Sciatic nerve (tissue), 2 donors: ENCODE measurements at regions not wholly inside any gene's neighbourhood (a gene's known extent, or its start where the extent isn't known, plus 50 kb on each side); places are given as distances from the start of the nearest gene placed in this dataset.
"Not testable (repeated sequence)": the region's sequence is repeated elsewhere in the genome, so short reads cannot be mapped to it uniquely, and the experiment has no call there.

Experiments
- ATAC-seq: fragments of 200-7000 bp; cut with Tn5 transposase; one replicate; pipeline ENCODE4 v1.9.1; 2020; ENCODE audit warnings: mild to moderate bottlenecking, moderate library complexity
- DNase-seq: peaks from one replicate; pipeline ENCODE4 v3.0.0-alpha.2; 2020; ENCODE audit warnings: low spot score
- intact Hi-C: fragments of 100-400 bp; cut with DNase I; formaldehyde crosslinking; loops from one replicate; pipeline ENCODE4 v1.14.2; 2022
- donor health status: DM: no; HTN: no; CAD: no.
- donor health status: DM: no; HTN: no; CAD: no.

DNA sequence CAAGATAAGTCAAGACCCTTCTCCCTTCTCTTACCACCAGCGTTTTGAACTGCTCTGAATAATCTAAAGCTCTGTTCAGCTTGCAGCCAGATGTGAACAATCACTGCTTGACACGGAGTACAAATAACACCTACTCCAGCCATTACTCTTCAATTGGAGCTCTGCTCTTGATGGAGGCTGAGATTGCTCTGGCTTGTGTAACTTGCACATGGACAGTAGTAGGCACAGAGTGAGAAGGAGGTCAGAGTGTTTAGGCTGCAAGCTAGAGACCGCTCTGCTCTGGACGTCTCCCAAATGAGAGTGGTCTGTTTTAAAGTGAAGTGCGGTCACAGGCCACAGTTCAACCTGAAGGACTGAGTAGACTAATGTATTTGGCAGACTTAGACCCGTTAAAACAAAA is 158.3 kb downstream of the HDGFL1 start:
- DNase-seq = no peak
- peak; percentile 53 for ATAC-seq

DNA sequence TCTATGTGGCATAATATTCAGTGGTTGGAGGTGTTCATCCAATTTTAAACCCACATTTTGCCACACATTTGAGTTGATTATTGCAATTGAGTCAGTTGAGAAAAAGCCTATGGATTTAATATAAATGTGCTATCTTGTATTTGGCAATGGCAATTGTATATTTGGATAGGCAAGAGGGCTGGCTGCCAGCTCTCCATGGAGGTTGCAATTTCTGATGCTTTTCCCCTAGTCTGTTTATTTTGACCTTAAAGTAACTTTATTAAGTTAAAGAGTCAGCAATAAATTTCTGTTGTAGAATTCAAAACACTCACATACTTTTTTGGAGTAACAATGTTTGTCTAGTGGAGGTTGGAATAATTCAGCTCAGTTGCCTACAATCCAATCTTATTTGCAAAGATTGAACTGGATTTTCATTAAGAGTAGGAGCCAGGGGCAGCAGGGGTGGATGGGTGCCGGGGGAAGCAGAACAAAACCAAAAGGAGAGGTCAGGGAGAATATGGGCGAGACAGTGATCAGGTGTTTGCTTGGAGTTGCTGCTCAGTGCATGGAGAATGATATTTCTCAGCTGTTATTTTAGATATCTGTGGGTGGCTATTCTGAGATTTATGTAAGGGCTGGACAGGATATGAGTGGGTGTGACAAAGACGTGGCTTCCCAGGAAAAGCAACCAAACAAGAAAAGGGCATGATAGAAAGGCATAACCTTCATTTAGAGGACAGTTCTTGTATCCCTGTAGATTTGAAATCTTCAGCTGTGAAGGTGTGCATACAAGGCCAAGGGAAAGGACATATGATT is 163.0 kb downstream of the HDGFL1 start:
- no peak for DNase-seq
- intact Hi-C loops = no loop called here
- ATAC-seq = no peak

More for the DNA sequence above, 158.3 kb downstream of the HDGFL1 start:
- intact Hi-C loops = no loop called here

DNA sequence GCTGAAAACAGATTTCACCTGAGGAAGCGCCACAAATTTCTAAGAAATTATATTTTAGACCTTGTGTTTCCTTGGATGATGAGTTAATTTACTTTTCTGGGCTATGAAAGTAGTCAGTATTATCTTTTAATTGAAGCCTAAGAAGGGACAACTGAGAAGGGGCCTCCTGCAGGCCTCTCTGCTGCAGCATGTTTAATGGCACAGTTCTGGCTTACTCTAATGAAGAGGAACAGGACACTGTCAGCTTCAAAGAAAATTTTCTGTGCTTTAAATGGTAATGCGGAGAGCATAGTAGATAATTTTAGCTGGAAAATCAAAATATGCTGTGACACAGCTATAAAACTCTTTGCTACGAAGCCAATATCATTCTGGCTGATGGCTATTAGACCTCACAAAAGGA is 167.4 kb downstream of the HDGFL1 start:
- intact Hi-C loops = loop anchor here (5.0 kb wide), 1 partner anchor 1859 kb away; no protein-coding TSS in a partner anchor
- no peak for DNase-seq
- ATAC-seq = no peak

- DNase-seq (peak; percentile 68), ATAC-seq (peak; percentile 72)
- intact Hi-C loops = loop anchor here (5.0 kb wide), 1 partner anchor 1860 kb away; no protein-coding TSS in a partner anchor
Measured at GRCh38 chr6:22737331-22737730, 168.0 kb downstream of the HDGFL1 start.

DNA sequence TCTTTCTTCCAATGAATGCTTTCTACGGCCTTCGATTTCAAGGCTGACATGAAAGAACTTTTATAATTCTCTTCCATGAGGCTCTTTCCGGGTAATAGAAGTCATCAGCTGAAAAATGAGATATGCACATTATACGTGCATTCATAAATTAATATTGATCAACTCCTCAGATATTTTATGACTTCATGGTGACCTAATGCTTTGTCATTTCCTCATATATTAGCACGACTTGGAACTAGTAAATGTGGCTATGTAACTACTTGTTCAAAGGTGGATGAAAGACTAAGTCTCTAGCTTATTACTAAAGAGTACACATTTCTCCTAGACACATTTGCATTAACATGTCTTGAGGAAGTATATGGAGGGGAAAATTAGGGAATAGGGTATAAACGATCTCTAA is 168.8 kb downstream of the HDGFL1 start:
- DNase-seq = no peak
- intact Hi-C loops = loop anchor here (5.0 kb wide), 1 partner anchor 1861 kb away; no protein-coding TSS in a partner anchor
- ATAC-seq = no peak

DNA sequence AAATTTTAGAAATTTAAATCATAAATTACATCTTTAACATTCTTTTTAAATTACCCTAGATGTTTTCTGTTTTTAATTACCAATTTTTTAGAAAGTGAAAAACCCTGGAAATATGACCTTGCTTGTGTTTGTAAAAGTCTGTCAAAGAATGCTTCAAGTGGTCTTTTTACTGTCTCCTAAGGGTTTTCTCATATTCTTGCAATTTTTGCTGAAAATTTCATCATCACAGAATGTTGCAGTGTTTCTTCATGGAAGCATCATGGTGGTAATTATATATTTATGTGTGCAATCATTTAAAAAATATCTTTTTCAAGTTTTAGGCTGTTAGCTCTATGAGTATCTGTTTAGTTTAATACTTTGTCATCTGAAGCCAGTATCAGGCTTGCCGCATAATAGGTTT is 178.2 kb downstream of the HDGFL1 start:
- intact Hi-C loops = no loop called here
- ATAC-seq = no peak
- DNase-seq = no peak

GRCh38 chr6:22748681-22749080 is 179.3 kb downstream of the HDGFL1 start:
- intact Hi-C loops = no loop called here
- ATAC-seq (no peak), DNase-seq (no peak)

GRCh38 chr6:22749696-22750095 is 180.3 kb downstream of the HDGFL1 start:
- intact Hi-C loops = no loop called here
- DNase-seq (no peak), ATAC-seq (no peak)

DNA sequence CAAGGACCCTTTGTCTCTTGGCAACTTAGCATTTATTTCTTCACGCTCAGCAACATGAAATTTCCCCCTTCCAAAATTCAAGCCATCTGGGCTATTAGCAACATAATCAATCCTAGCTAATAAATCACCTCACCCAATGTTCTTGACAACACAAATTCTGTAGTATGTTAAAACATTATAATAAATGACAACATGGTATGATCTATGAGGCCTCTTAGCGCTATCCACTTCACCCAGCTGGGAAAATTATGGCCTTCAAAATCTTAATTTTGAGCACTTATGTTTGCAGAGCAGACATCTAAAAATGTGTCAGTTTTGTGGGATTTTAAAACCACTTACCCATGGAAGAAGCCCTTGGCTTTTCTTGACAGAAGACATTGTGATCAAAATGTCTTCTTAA is 181.9 kb downstream of the HDGFL1 start:
- ATAC-seq (no peak), DNase-seq (no peak)
- intact Hi-C loops = no loop called here

DNA sequence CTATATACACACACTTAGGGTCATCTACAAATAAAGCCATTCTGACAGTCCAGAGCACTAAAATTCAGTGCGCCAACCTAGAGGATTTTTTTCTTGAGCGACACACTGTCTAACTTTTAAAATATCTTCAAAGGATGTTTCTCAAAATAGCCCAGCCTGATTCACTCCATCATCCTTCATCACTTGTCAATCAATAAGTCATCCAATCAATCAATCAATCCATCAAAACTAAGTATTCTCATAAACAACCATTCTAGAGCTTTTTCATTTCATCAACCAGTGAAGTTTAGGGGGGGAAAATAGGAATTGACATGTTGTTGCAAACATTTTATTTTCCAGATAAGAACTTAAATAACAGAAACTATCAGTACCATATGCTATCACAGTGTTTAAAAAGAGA is 183.2 kb downstream of the HDGFL1 start:
- intact Hi-C loops = no loop called here
- no peak for DNase-seq
- no peak for ATAC-seq

DNA sequence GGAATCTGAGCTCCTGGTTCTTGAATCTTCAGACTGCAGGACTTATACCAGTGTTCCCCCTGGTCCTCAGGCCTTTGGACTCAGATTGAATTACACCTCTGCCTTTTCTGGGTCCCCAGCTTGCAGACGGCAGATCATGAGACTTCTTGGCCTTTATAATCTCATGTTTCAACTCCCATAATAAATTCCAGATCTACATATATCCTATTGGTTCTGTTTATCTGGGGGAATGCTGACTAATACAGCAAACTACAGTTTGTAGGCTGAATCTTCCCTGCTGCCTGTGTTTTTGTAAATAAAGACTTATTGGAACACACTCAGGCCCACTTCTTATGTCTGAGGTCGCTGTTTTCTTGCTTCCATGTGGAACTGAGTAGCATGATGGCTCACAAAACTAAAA is 184.7 kb downstream of the HDGFL1 start:
- DNase-seq (no peak), ATAC-seq (no peak)
- intact Hi-C loops = no loop called here

DNA sequence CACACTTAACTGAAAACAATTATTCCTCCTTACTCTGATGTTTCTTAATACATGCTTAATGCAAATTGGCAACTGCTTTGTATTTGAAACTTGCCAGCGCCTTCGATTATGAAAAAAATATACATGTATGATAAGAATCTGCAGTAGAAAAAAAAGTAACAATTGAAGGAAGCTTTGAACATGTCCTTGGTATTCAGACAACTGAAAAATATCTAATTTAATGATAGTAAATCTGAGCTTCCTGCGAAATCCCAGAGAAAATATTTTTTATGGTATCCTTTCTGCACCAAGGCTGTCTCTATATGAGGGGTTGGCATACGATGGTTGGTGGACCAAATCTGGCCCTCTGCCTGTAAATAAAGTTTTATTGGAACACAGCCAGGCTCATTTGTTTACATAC is 186.2 kb downstream of the HDGFL1 start:
- intact Hi-C loops = no loop called here
- DNase-seq = no peak
- no peak for ATAC-seq

GRCh38 chr6:22756365-22756764 is 187.0 kb downstream of the HDGFL1 start:
- no peak for DNase-seq
- intact Hi-C loops = no loop called here
- no peak for ATAC-seq

DNA sequence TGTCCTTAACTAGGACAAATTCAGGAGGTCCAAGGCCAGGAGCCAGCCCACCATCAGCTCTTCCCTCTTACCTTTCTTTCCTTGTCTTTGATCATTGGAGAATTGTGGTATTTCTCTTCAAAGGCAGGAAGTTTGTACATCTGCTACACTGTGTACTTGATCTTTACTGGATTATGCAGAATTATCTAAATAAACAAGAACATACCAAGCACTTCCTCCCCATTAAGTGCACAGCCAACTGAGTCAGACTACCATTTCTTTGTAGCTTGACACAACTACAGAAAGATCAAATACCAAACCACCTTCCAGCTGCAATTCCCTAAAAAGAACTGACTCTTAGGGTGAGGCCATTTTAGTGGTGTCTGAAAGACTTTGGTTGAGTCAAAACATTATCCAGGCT is 195.1 kb downstream of the HDGFL1 start:
- no peak for DNase-seq
- intact Hi-C loops = no loop called here
- no peak for ATAC-seq

DNA sequence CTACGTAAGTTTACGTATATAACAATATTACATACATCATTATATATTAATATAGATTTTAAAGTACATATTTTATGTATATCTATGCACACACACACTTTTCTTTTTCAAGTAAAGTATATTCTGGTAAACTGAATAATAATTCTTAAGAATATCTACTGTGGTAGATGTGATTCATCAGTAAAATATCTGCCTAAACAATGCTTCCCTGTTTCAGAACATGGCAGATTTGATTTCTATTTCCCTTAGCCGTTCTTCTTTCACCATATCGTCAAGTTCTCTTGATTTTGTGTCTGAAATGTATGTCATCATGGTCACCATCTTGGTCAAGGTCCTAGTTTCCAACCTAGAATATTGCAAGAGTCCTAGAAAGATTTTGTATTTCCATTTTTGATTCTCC is 195.6 kb downstream of the HDGFL1 start:
- intact Hi-C loops = no loop called here
- DNase-seq (no peak), ATAC-seq (no peak)

GRCh38 chr6:22766979-22767378 is 197.6 kb downstream of the HDGFL1 start:
- intact Hi-C loops = no loop called here
- ATAC-seq (no peak), DNase-seq (no peak)

- ATAC-seq (no peak), DNase-seq (no peak)
- intact Hi-C loops = no loop called here
Measured at GRCh38 chr6:22770054-22770453, 200.7 kb downstream of the HDGFL1 start.

DNA sequence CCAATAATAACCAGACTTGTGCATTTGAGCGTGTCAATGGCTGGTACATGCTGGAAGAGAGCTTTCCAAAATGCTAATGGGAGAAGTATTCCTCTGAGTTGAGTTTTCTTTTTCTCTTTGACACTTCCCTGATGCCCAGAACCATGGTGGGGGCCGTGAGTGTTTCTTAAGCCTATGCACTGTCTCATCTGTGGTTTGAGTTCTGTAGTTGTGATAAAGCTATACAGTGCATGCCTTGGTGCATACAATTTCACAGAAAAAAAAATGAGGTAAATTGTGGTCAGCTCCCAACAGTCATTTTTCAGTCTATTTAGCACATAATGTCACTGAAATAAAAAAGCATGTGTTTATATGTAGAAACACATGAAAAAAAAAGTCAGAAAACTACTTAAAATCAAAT is 204.8 kb downstream of the HDGFL1 start:
- intact Hi-C loops = no loop called here
- no peak for ATAC-seq
- no peak for DNase-seq

GRCh38 chr6:22778438-22778837 is 209.1 kb downstream of the HDGFL1 start:
- DNase-seq, ATAC-seq, intact Hi-C loops: not testable (repeated sequence)

- intact Hi-C loops = no loop called here
- DNase-seq (no peak), ATAC-seq (no peak)
Measured at GRCh38 chr6:22779062-22779461, 209.7 kb downstream of the HDGFL1 start.

DNA sequence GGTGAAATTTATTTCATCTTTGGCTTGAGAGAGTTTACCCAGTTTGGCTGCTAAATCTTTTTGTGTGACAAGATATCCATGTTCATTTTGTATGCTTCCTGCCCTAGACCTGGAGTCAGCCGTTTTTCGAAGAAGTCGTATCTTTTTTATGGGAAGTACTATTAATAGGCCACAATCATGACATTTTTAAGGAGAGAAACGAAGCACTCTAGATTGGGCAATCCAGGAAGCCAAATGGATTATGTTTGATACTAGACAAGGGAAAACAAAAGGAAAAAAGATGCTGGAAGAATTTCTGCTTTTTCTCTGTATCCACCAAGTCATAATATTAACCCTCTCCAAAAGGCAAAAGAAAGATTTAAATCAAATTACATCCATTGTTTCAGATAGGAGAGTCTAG is 214.6 kb downstream of the HDGFL1 start:
- ATAC-seq = no peak
- intact Hi-C loops = no loop called here
- DNase-seq = no peak
